GM21723 (cell line): ENCODE measurements at regions not wholly inside any gene's neighbourhood (a gene's known extent, or its start where the extent isn't known, plus 50 kb on each side); places are given as distances from the start of the nearest gene placed in this dataset.

Experiments used
- ATAC-seq: cut with Tn5 transposase; IDR thresholded peaks from one replicate; pipeline ENCODE4 v1.9.1; 2021; ENCODE audit warnings: mild to moderate bottlenecking, moderate library complexity; ENCODE audit not compliant: unreplicated experiment

- ATAC-seq = no peak
Observed at GRCh38 chr10:125283836-125284614, 123.7 kb upstream of the CTBP2 start.

- no peak for ATAC-seq
Observed at GRCh38 chr10:125283191-125283835, 123.0 kb upstream of the CTBP2 start.

GRCh38 chr10:125281091-125281490 is 120.7 kb upstream of the CTBP2 start:
- ATAC-seq = no peak

- ATAC-seq = no peak
Observed at GRCh38 chr10:125276133-125276532, 115.8 kb upstream of the CTBP2 start.

- ATAC-seq = no peak
Observed at GRCh38 chr10:125274961-125275360, 114.6 kb upstream of the CTBP2 start.

GRCh38 chr10:125273023-125273422 is 112.7 kb upstream of the CTBP2 start:
- no peak for ATAC-seq

GRCh38 chr10:125269716-125270115 is 109.4 kb upstream of the CTBP2 start:
- ATAC-seq = no peak

DNA sequence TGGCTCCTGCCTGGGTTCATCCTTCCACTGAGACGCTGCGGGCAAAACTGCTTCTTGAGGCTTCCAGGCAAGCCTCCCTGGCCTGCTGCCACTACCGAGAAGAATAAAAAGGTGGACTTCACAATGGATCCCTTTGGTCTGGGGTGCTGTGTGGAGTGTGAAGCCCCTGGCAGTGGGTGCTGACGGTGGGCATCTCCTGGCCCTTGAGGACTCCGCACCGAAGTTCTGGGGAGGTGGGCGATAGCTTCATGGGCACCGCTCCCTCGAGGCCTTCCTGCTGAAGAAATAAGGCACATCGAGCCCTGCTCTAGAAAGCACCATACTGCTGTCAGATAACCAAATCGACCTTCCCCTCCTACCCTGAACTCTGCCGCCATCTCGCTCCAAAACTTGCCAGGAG is 106.6 kb upstream of the CTBP2 start:
- no peak for ATAC-seq

DNA sequence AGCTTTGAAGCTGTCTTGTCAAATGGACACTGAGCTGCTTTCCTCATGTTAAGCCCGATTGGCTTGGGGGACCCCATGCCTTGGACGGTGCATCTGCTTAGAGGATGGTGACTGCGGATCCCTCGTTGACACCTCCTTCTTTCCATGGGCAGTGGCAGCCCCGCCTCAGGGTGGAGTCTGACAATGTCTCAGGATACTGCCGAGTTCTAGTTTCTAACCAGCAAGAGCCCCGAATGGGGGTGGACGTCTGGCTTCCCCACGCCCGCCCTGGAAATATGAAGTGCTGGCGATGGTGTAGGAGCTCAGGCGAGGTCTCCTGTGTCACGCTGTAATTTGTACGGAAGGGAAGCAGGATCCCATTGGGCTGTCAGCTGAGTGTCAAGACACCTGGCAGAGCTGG is 106.2 kb upstream of the CTBP2 start:
- ATAC-seq = no peak

DNA sequence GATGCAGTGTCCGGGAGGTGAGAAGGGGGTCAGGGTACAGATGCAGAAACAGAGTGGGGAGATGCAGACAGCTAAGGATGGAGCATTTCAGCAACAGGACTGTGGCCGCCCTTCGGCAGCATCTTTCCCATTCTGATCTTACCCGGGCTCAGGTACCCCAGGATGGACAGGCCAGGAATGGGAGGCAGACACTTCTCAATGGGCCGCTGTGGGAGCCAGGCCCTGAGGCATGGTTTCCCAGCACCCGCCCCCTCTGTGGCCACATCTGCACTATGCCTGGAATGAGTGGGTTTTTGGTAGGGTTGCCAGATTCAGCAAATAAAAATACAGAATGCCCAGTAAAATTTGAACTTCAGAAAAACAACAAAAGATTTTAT is 105.2 kb upstream of the CTBP2 start:
- ATAC-seq = no peak

GRCh38 chr10:125264757-125265578 is 104.6 kb upstream of the CTBP2 start:
- no peak for ATAC-seq

- no peak for ATAC-seq
Observed at GRCh38 chr10:125264091-125264490, 103.7 kb upstream of the CTBP2 start.

GRCh38 chr10:125263551-125263950 is 103.2 kb upstream of the CTBP2 start:
- no peak for ATAC-seq

DNA sequence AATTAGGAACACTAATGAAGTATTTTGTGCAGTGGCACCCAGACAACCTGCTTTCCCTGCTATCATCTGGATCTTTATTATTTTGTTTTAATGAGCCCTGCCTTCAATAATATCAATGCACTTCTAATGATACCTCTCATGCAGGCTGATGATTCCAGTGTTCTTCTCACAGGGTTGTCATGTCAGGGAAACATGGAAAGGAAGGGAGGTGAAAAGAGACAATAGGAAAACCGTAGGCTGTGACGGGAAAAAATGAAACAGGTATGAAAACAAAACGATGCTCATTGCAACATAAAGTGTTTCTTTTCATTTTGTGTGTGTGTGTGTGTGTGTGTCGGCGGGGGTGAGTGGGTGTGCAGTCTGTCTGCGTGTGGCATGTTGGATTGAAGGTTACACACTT is 102.6 kb upstream of the CTBP2 start:
- no peak for ATAC-seq

- no peak for ATAC-seq
Observed at GRCh38 chr10:125262409-125262808, 102.0 kb upstream of the CTBP2 start.

GRCh38 chr10:125261491-125262186 is 101.3 kb upstream of the CTBP2 start:
- no peak for ATAC-seq

- no peak for ATAC-seq
Observed at GRCh38 chr10:125260260-125260659, 99.9 kb upstream of the CTBP2 start.

DNA sequence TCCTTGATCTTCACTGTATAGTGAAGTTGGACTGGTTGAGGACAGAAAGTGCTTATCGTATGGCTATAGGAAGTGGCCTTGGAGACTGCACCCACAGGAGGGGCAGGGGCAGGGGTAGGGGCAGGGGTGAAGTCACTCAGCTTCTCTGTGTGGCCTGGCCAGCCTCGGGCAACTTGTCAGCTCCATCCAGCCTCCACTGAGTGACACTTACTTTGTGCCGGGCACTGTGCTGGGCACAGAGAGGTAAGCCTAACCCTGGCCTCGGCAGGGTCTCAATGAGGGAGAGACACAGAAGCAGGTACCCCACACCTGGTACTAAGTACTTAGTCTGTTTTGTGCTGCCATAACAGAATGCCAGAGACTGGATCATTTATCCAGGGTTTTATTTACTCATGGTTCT is 99.3 kb upstream of the CTBP2 start:
- no peak for ATAC-seq

GRCh38 chr10:125258676-125259075 is 98.3 kb upstream of the CTBP2 start:
- ATAC-seq = no peak

DNA sequence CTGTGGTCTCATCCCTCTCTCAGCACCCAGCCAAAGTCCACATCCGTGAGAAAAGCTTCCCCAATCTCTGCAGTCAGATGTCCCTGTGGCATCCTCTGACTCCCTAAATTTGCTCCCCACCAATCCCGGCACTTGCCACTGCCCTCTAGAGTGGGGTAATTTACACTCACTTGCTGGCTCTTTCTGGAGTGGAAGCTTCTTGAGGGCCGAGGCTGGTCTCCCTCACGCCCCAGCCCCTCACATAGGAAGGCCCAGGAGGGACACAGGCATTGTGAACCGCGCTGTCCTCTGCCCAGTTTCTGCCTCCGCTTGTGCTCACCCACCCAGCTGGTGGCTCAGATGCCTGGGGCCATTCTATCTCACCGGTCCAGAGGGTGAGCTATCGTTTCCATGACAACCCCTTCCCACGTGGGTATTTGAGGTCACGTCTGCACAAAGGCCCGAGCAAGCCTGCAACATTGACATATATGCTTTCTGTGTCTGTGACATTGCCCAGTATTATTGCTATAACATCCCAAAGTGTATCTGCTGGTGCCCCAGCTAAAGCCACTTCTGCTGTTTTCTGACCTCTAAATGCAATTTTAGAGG is 97.3 kb upstream of the CTBP2 start:
- no peak for ATAC-seq

GRCh38 chr10:125256026-125256425 is 95.7 kb upstream of the CTBP2 start:
- ATAC-seq = no peak
